Activated CD8-positive, alpha-beta T cell treated with anti-CD3 and anti-CD28 coated beads, Interleukin-2, amount 10 ng/mL, durations not matched to agents 7 days and 5 days (primary cell): ENCODE measurements at regions not wholly inside any gene's neighbourhood (a gene's known extent, or its start where the extent isn't known, plus 50 kb on each side); places are given as distances from the start of the nearest gene placed in this dataset.

Source experiments
- ATAC-seq: fragments of 150-1000 bp; cut with Tn5 transposase; one replicate; pipeline ENCODE4 v1.10.0; 2021; ENCODE audit warnings: moderate library complexity
- CTCF ChIA-PET: fragments of 350-600 bp; sonication (Branson Sonifier 250); formaldehyde crosslinking; loops from one replicate; lab custom pipeline; 2021; ENCODE audit warnings: antibody characterized with exemption; lab: Charles Lee
- POLR2A ChIA-PET: fragments of 350-600 bp; sonication (Branson Sonifier 250); formaldehyde crosslinking; loops from one replicate; lab custom pipeline; 2021; ENCODE audit warnings: antibody characterized with exemption; lab: Charles Lee
- DNase-seq: peaks from one replicate; pipeline ENCODE4 v3.0.0-alpha.2; 2020
- H3K27ac Mint-ChIP-seq: one replicate; pipeline ENCODE4 v1.8.0; 2021; ENCODE audit warnings: mild to moderate bottlenecking, mixed read lengths
- H3K27me3 Mint-ChIP-seq: one replicate; pipeline ENCODE4 v1.8.0; 2021; ENCODE audit warnings: low read depth, mixed read lengths
- H3K36me3 Mint-ChIP-seq: one replicate; pipeline ENCODE4 v1.8.0; 2021; ENCODE audit warnings: low read depth, mixed read lengths
- H3K4me1 Mint-ChIP-seq: one replicate; pipeline ENCODE4 v1.8.0; 2021; ENCODE audit warnings: low read depth, mixed read lengths
- H3K4me3 Mint-ChIP-seq: one replicate; pipeline ENCODE4 v1.8.0; 2021; ENCODE audit warnings: mild to moderate bottlenecking, mixed read lengths
- H3K9me3 Mint-ChIP-seq: one replicate; pipeline ENCODE4 v1.8.0; 2022; ENCODE audit warnings: mixed read lengths; ENCODE audit not compliant: insufficient read depth

GRCh38 chr1:232435729-232436128 lies 194.2 kb downstream of the SIPA1L2 start:
- POLR2A ChIA-PET = no interaction called here
- Mint-ChIP-seq H3K27me3 (no peaks in the 10 kb centered on the region), H3K4me1 (no peaks in the 10 kb centered on the region), H3K36me3 (no peaks in the 10 kb centered on the region), H3K27ac (no peak overlapping the region), H3K9me3 (no peaks in the 10 kb centered on the region), H3K4me3 (no peak overlapping the region)
- CTCF ChIA-PET = no interaction called here
- ATAC-seq = no peak
- no peak for DNase-seq

DNA sequence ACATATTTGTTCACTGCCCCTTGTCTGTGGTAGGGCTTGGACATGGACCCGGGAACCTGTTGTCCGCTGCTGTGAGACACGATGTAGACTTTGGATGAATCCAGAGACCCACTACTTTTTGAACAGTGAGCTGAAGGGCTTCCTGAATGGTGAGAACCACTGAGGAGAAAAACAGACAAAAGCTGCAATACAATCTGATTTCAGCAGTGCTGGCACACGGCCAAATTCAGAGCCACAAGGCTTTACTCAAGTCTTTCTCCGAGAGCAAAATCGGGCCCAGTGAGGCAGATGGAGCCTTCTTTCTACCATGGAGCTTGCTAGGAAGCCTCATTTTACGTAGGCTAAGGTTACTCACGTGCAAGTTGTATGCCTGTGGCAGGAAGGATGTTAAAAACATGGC lies 197.6 kb downstream of the SIPA1L2 start:
- CTCF ChIA-PET = no interaction called here
- H3K9me3 Mint-ChIP-seq = no peaks in the 10 kb centered on the region
- POLR2A ChIA-PET = no interaction called here
- DNase-seq (no peak), ATAC-seq (no peak)
- no peak overlapping the region for H3K27ac Mint-ChIP-seq
- H3K27me3 Mint-ChIP-seq = peaks cover 2% of the 10 kb centered on the region
- H3K36me3 Mint-ChIP-seq = no peaks in the 10 kb centered on the region
- no peak overlapping the region for H3K4me3 Mint-ChIP-seq
- H3K4me1 Mint-ChIP-seq = no peaks in the 10 kb centered on the region

DNA sequence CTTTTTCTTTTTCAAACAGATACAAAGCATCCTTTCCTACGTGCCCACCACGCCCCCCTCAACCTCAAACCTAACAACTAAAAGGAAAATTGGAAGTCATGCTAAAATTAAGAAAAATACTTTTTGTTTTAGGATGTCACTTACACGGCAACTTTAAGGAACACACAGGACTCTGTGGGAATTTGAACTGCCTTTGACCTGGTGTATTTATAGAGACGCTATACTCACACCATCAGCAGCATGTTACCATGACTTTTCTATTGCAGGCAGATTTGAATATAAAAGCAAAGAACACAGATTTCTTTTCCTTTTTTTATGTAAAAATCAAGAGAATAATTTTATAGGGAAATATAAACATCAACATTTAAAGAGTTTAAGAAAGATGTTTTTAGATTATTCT lies 198.2 kb downstream of the SIPA1L2 start:
- Mint-ChIP-seq H3K4me3 (no peak overlapping the region), H3K27me3 (peaks cover 2% of the 10 kb centered on the region), H3K27ac (no peak overlapping the region), H3K4me1 (no peaks in the 10 kb centered on the region), H3K36me3 (no peaks in the 10 kb centered on the region), H3K9me3 (no peaks in the 10 kb centered on the region)
- ATAC-seq (no peak), DNase-seq (no peak)
- POLR2A ChIA-PET = no interaction called here
- CTCF ChIA-PET = no interaction called here

- POLR2A ChIA-PET = no interaction called here
These were observed 198.6 kb downstream of the SIPA1L2 start for GRCh38 chr1:232431326-232431725.

GRCh38 chr1:232430467-232430866 lies 199.5 kb downstream of the SIPA1L2 start:
- no peak for ATAC-seq
- Mint-ChIP-seq H3K36me3 (no peaks in the 10 kb centered on the region), H3K27me3 (peaks cover 2% of the 10 kb centered on the region), H3K4me3 (no peak overlapping the region), H3K9me3 (no peaks in the 10 kb centered on the region), H3K27ac (no peak overlapping the region), H3K4me1 (no peaks in the 10 kb centered on the region)
- CTCF ChIA-PET = no interaction called here
- DNase-seq = no peak
- POLR2A ChIA-PET = no interaction called here

More at GRCh38 chr1:232431326-232431725, 198.6 kb downstream of the SIPA1L2 start:
- H3K36me3 Mint-ChIP-seq = no peaks in the 10 kb centered on the region
- CTCF ChIA-PET = no interaction called here
- no peaks in the 10 kb centered on the region for H3K4me1 Mint-ChIP-seq
- no peak overlapping the region for H3K4me3 Mint-ChIP-seq
- peaks cover 2% of the 10 kb centered on the region for H3K27me3 Mint-ChIP-seq
- H3K9me3 Mint-ChIP-seq = no peaks in the 10 kb centered on the region
- DNase-seq = no peak
- no peak overlapping the region for H3K27ac Mint-ChIP-seq
- ATAC-seq = no peak

- ATAC-seq = no peak
- ChIA-PET CTCF (interaction anchor here (0.9 kb wide), 1 partner anchor 613 kb away, joined by 3 read pairs; no protein-coding TSS in a partner anchor), POLR2A (no interaction called here)
- Mint-ChIP-seq H3K36me3 (no peaks in the 10 kb centered on the region), H3K27ac (no peak overlapping the region), H3K27me3 (peaks cover 3% of the 10 kb centered on the region), H3K9me3 (no peaks in the 10 kb centered on the region), H3K4me1 (no peaks in the 10 kb centered on the region), H3K4me3 (no peak overlapping the region)
- DNase-seq = no peak
These were observed 201.0 kb downstream of the SIPA1L2 start for GRCh38 chr1:232428786-232429530.

DNA sequence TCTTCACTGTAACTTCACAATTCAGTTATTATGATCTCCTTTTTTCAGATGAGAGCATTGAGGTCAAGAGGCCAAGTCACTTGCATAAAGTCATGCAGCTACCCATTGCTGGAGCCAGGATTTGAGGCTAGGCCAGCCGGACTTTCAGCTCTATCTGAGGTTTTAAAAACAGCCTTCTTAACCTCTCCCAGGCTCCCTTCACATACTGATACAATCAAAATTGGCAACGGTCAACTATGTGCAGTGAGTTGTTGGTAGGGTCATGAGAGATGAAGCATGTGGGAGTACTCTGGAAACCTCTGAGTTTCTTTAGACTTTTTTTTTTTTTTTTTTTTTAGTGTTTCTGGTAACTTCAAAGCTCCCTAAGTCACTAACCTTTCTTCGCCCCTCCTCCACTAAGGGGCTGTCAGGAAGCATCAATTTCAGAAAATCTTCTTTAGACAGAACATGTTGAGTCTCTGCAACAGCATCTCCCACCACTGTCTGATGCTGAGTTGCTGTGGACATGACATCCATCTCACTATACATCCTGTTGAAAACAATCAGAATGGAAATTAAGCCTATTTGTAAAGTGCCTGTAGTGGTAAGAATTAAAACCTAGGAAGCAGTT lies 201.8 kb downstream of the SIPA1L2 start:
- Mint-ChIP-seq H3K36me3 (no peaks in the 10 kb centered on the region), H3K27me3 (peaks cover 8% of the 10 kb centered on the region), H3K9me3 (no peaks in the 10 kb centered on the region), H3K27ac (no peak overlapping the region), H3K4me1 (no peaks in the 10 kb centered on the region), H3K4me3 (no peak overlapping the region)
- ATAC-seq (no peak), DNase-seq (no peak)
- POLR2A ChIA-PET = no interaction called here
- CTCF ChIA-PET = no interaction called here

DNA sequence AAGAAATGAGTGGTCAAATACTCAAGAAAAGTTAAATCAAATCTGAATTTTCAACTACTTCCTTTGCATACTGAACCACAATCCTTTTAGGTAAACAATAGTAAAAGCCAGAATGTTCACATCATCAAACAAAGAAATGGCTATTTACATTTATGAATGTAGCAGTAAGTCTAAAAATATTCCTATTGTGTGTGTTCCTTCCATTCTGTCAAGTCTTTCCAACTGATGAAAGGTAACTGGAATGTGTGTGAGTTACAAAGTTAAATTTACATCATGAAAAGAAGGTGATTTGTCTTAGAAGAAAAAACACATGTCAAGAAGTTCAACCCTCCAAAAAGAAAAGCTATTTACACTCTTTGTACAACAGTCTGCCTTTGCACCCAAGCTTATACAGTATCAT lies 203.1 kb downstream of the SIPA1L2 start:
- ChIA-PET POLR2A (no interaction called here), CTCF (no interaction called here)
- H3K36me3 Mint-ChIP-seq = no peaks in the 10 kb centered on the region
- peaks cover 10% of the 10 kb centered on the region for H3K27me3 Mint-ChIP-seq
- DNase-seq (no peak), ATAC-seq (no peak)
- H3K4me3 Mint-ChIP-seq = no peak overlapping the region
- no peaks in the 10 kb centered on the region for H3K9me3 Mint-ChIP-seq
- no peaks in the 10 kb centered on the region for H3K4me1 Mint-ChIP-seq
- no peak overlapping the region for H3K27ac Mint-ChIP-seq

DNA sequence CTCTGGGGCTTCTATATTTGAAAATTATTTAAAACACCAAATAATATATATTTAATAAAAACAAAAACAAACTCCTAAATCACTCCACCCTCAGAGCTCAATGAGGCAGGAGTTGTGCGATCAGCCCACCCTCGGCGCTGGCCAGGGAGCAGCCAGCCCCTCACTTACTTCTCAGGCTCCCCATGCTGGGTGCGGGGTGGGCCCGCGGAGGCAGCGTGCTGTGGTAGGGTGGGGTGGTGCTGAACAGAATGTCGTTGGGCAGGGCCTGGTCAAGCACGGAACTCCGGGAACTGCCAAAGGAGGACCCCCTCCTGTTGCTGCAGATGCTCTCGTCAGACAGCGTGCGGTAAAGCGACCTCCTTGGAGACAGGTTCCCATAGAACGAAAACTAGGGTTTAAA lies 204.5 kb downstream of the SIPA1L2 start:
- peaks cover 10% of the 10 kb centered on the region for H3K27me3 Mint-ChIP-seq
- DNase-seq (no peak), ATAC-seq (no peak)
- no peaks in the 10 kb centered on the region for H3K4me1 Mint-ChIP-seq
- H3K4me3 Mint-ChIP-seq = no peak overlapping the region
- POLR2A ChIA-PET = no interaction called here
- H3K36me3 Mint-ChIP-seq = no peaks in the 10 kb centered on the region
- H3K27ac Mint-ChIP-seq = no peak overlapping the region
- no peaks in the 10 kb centered on the region for H3K9me3 Mint-ChIP-seq
- CTCF ChIA-PET = no interaction called here

- ATAC-seq = no peak
- no peaks in the 10 kb centered on the region for H3K36me3 Mint-ChIP-seq
- CTCF ChIA-PET = no interaction called here
These were observed 206.3 kb downstream of the SIPA1L2 start for GRCh38 chr1:232423591-232423990.

DNA sequence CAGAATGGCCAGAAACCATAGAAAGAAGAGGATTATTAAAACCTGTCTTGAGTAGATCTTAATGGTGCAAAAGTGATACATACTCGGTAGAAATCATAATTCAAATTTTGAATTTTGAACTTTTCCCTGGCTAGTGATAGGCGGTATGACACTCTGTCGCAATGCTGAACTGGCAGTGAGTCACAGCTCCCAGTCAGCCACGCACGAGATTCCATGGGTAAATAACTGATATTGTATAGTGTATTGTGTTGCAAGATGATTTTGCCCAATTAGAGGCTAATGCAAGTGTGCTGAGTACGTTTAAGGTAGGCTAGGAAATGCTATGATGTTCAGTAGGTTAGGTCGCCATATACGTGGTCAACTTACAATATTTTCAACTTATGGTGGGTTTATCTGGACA lies 207.0 kb downstream of the SIPA1L2 start:
- ChIA-PET CTCF (no interaction called here), POLR2A (no interaction called here)
- no peaks in the 10 kb centered on the region for H3K9me3 Mint-ChIP-seq
- H3K36me3 Mint-ChIP-seq = no peaks in the 10 kb centered on the region
- DNase-seq (no peak), ATAC-seq (no peak)
- H3K4me3 Mint-ChIP-seq = no peak overlapping the region
- H3K4me1 Mint-ChIP-seq = no peaks in the 10 kb centered on the region
- H3K27me3 Mint-ChIP-seq = peaks cover 8% of the 10 kb centered on the region
- H3K27ac Mint-ChIP-seq = no peak overlapping the region

More at GRCh38 chr1:232423591-232423990, 206.3 kb downstream of the SIPA1L2 start:
- Mint-ChIP-seq H3K4me3 (no peak overlapping the region), H3K27me3 (peaks cover 8% of the 10 kb centered on the region), H3K27ac (no peak overlapping the region), H3K4me1 (no peaks in the 10 kb centered on the region), H3K9me3 (no peaks in the 10 kb centered on the region)
- no peak for DNase-seq
- POLR2A ChIA-PET = no interaction called here

DNA sequence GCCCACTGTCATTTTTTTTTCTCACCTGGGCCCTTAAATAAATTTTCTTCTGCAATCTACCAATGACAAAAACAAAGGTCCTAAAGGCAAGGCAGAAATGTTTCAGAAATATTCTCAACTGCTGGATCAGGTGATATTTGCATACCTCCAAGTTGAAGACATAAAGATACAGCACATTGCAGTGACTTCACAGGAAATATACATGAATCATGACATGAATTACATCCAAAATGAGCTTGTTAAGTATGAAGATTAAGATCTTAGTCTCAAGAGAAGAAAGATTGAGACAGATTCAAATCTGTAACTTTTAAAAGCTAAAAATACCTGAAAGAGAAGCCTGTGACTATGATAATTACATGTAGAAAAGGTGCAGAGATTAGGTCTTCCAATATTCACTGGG lies 207.8 kb downstream of the SIPA1L2 start:
- no peak overlapping the region for H3K27ac Mint-ChIP-seq
- ATAC-seq = no peak
- H3K9me3 Mint-ChIP-seq = no peaks in the 10 kb centered on the region
- H3K36me3 Mint-ChIP-seq = no peaks in the 10 kb centered on the region
- peaks cover 8% of the 10 kb centered on the region for H3K27me3 Mint-ChIP-seq
- H3K4me3 Mint-ChIP-seq = no peak overlapping the region
- ChIA-PET POLR2A (no interaction called here), CTCF (no interaction called here)
- DNase-seq = no peak
- no peaks in the 10 kb centered on the region for H3K4me1 Mint-ChIP-seq
